GM21390 (cell line): ENCODE measurements at regions not wholly inside any gene's neighbourhood (a gene's known extent, or its start where the extent isn't known, plus 50 kb on each side); places are given as distances from the start of the nearest gene placed in this dataset.
"Not testable (repeated sequence)": the region's sequence is repeated elsewhere in the genome, so short reads cannot be mapped to it uniquely, and the experiment has no call there.

Experiments used
- ATAC-seq: cut with Tn5 transposase; IDR thresholded peaks from one replicate; pipeline ENCODE4 v1.9.1; 2021; ENCODE audit not compliant: unreplicated experiment

DNA sequence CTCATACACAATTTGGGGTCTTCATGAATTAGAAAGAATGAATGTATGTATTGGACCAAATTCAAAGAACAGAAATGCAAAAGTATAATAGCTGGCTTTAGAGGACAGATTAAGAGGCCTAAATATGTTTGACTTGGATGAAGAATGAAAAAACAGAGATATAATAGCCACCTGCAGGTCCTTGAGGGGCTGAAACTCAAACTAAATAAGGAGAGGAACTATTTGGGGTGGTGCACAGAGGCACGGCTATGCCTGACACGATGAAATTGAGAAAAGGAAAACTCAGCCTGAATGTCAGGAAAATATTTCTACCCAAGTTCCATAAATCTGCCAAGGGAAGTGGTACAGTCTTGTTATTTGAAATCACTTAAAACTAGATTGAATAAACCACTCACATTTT lies 222.9 kb upstream of the DDHD1 start:
- ATAC-seq = no peak

- ATAC-seq = no peak
Measured at GRCh38 chr14:53375599-53375998, 222.5 kb upstream of the DDHD1 start.

DNA sequence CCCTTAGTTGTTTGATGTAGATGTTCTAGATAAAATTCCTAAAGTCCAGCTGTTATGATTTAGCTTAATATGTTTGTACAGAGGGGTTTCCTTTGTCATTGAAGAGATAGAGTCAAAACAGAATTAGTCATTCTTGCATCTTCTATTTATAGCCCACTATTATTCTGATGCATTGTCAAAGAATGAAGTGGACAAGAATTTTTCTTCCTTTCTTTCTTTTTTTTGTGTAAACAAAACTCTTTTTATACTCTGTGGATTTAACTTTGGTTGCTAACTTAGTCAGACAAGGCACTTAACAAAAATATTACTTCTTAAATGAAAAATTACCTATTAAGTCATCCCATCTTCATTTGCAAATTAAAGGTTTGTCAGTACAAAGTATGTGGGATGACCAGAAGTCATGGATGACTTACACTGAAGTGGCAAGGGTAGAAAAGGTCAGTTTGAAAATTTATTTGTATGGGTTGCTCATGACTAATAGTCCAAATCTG lies 215.6 kb upstream of the DDHD1 start:
- no peak for ATAC-seq

GRCh38 chr14:53368066-53368465 lies 214.9 kb upstream of the DDHD1 start:
- ATAC-seq = no peak

- ATAC-seq = no peak
Measured at GRCh38 chr14:53367644-53368026, 214.5 kb upstream of the DDHD1 start.

DNA sequence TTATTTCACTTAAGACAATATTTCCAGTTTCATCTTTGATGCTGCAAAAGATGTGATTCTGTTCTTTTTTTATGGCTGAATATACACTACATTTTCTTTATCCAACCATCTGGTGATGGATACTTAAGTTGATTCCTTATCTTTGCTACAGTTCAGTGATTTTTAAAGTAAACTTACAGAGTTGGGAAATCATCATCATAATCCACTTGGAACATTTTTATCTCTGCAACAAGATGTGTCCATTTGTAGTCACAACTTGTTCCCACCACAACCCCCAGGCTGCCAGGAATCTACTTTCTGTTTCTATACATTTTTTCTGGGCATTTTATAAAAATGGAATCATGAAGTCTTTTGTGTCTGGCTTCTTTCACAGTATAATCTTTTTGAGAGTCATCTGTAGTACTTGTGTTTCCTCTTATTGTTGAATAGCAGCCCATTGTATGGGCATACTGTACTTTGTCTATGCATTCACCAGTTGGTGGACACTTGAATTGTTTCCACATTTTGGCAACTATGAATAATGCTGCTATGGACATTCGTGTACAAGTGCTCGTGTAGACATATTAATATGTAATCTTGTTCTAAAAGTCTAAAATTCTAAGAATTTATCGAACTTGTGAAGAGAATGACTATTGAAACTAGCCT lies 212.5 kb upstream of the DDHD1 start:
- ATAC-seq = no peak

DNA sequence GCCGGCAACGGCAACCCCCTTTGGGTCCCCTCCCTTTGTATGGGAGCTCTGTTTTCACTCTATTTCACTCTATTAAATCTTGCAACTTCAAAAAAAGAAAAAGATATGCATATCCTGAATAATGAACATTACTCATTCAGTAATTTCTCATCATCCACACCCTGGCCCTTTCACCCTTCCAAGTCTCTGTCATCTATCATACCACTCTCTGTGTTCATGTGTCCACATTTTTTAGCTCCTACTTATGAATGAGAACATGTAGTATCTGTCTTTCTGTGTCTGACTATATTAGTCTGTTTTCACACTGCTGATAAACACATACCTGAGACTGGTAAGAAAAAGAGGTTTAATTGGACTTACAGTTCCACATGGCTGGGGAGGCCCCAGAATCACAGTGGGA lies 209.8 kb upstream of the DDHD1 start:
- ATAC-seq = not testable (repeated sequence)

DNA sequence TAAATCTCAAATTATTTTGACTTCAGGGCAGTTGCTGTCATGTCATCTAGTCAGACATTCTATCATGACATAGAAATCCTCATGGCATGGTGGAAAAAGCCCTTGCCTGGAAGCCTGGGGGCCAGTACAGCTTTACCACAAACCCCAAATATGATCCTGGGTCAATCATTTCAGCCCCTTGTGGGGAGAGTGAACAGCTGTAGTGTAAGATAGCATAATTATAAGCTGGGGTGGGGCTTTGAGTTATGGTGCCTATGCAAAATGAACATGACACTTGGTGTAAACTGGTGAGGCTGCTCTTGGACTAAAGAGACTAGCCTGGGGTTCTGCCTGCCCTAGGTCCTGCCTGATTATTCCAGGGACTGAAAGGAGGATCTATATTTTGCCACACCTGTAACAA lies 207.7 kb upstream of the DDHD1 start:
- ATAC-seq = no peak

- no peak for ATAC-seq
Measured at GRCh38 chr14:53358166-53358565, 205.0 kb upstream of the DDHD1 start.

- no peak for ATAC-seq
Measured at GRCh38 chr14:53356361-53357150, 203.4 kb upstream of the DDHD1 start.

DNA sequence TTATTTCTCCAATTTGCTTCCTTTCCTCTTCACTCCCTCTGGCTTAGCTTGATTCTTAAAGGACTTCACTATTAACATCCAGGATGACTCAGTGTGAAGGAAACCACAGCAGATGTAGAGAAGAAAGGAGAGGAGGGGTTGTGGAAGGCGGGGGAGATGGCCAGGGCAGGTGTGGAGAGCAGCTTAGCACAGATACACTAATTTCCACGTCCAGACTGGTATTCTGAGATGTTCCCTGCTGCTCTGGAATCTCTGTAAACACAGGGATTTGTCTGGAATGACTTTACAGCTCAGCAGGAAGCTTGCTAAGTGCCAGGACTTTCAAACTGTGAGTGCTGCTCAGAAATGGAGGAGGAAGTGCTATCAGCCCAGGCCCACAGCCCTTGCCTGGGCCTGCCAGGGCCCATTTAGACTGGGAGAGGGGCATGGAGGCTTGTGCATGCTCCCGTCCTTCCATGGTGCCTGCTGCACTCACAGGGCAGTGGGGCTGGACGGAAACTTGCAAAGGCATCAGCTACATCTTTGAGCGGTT lies 202.5 kb upstream of the DDHD1 start:
- ATAC-seq = no peak

- ATAC-seq = no peak
Measured at GRCh38 chr14:53354336-53354735, 201.2 kb upstream of the DDHD1 start.

GRCh38 chr14:53350866-53351265 lies 197.7 kb upstream of the DDHD1 start:
- ATAC-seq = no peak

DNA sequence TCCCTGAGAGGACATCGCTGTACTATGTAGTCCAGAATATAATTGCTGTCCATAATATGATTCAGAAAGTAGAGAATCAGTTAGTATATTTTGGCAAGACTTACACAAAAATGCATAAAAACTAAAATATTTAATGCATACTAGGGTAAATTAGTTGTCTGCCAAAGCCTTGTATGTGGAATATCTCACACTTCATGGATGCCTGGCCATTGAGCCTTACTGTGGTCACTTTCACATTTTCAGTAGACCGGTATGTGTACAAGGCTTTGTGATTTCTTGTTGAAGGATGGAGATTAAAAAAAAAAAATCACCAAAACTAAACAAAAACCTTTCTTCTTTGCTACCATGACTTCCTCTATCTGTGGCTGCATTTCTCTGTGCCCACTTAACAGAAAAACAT lies 197.3 kb upstream of the DDHD1 start:
- ATAC-seq = no peak

GRCh38 chr14:53346988-53347387 lies 193.9 kb upstream of the DDHD1 start:
- ATAC-seq = no peak

DNA sequence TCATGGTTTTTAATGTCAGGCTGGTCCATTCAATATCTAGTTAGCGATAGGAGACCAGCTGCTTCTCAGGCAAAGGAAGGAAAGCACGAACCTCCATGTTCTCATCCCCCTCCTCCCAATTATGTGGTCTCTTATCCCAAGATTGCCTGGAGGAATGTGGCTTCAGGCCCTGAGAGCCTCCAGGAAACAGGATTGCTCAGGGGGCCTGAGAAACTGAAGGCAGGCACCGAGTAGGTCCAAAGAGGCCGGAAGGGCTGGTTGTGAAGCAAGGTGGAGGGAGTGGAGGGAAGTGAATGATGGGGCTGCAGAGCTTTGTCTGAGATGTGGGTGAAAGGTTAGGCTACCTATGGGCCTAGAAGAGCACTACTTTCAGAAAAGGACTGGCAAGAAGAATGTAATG lies 188.2 kb upstream of the DDHD1 start:
- no peak for ATAC-seq

DNA sequence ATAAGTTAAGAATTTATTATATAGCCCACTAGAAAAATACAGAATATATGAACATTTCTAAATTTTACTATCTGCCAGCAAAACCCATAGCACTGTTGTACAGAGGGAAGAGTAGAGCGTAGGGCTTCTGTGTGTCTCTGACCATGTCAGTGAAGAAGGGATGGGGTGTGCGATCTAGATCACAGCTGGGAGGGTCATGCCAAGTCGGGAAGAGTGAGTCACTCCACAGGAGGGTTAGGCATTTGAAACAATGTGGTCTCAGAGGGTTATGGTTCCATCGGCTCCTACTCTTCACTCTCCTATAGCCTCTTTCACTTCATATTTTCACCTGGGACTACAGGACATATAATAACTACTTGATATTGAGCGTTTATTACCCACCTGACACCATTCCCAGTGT lies 185.1 kb upstream of the DDHD1 start:
- no peak for ATAC-seq

- no peak for ATAC-seq
Measured at GRCh38 chr14:53336729-53337128, 183.6 kb upstream of the DDHD1 start.

GRCh38 chr14:53333809-53334208 lies 180.7 kb upstream of the DDHD1 start:
- no peak for ATAC-seq

GRCh38 chr14:53331921-53332320 lies 178.8 kb upstream of the DDHD1 start:
- ATAC-seq = no peak

DNA sequence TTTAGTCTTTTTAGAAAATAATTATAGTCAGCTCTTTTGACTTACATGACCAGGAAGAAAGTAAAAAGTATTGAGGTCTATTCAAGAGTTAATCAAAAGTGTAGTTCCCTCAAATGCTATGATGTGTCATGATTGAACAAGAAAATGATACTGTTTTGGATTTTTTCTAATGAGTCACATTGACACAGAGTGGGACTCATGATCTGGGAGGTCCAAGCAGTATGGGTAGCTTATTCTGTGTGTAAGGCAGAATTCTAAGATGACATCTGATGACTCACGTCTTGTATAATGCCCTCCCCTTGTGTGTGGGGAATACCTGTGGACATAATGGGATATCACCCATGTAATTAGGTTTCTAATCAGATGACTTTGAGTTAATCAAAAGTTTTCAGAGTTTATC lies 178.1 kb upstream of the DDHD1 start:
- no peak for ATAC-seq

- no peak for ATAC-seq
Measured at GRCh38 chr14:53330441-53330840, 177.3 kb upstream of the DDHD1 start.
